CD4-positive, alpha-beta T cell (primary cell): ENCODE measurements at regions not wholly inside any gene's neighbourhood (a gene's known extent, or its start where the extent isn't known, plus 50 kb on each side); places are given as distances from the start of the nearest gene placed in this dataset.

Source experiments
- ATAC-seq: fragments of 200-7000 bp; cut with Tn5 transposase; one replicate; pipeline ENCODE4 v1.10.0; 2022; ENCODE audit warnings: mild to moderate bottlenecking; ENCODE audit not compliant: poor library complexity
- CTCF ChIA-PET: fragments of 350-600 bp; sonication (Branson Sonifier 250); formaldehyde crosslinking; loops from one replicate; lab custom pipeline; 2021; ENCODE audit warnings: antibody characterized with exemption, inconsistent platforms; lab: Charles Lee
- POLR2A ChIA-PET: fragments of 350-600 bp; sonication (Branson Sonifier 250); formaldehyde crosslinking; loops from one replicate; lab custom pipeline; 2021; ENCODE audit warnings: antibody characterized with exemption, inconsistent platforms; lab: Charles Lee
- DNase-seq, 14 experiments: peaks; one replicate each; pipeline ENCODE4 v3.0.0-alpha.2; 2013 to 2020; ENCODE audit warnings: mixed read lengths in 2 of 14
- H3K27ac ChIP-seq, 2 donors: one replicate each; pipeline versions ENCODE4 v1.5.1 to v1.7.0; 2013; ENCODE audit warnings: low read length in 2 of 2, low read depth in 1 of 2, mild to moderate bottlenecking in 1 of 2
- H3K27me3 ChIP-seq, 2 experiments: 1 replicate in 1 of 2; 2 replicates in 1 of 2; pipeline versions ENCODE4 v1.6.1 to v1.7.0; 2013; ENCODE audit warnings: low read length in 2 of 2, control low read depth in 1 of 2, mild to moderate bottlenecking in 1 of 2, moderate library complexity in 1 of 2; ENCODE audit not compliant: insufficient read depth in 2 of 2, control insufficient read depth in 1 of 2
- H3K36me3 ChIP-seq: one replicate; pipeline ENCODE4 v1.6.1; 2013; ENCODE audit warnings: low read length, control low read depth; ENCODE audit not compliant: insufficient read depth
- H3K4me1 ChIP-seq: one replicate; pipeline ENCODE4 v1.6.1; 2013; ENCODE audit warnings: low read length, control low read depth; ENCODE audit not compliant: insufficient read depth
- H3K4me3 ChIP-seq: one replicate; pipeline ENCODE4 v1.5.1; 2013; ENCODE audit warnings: mild to moderate bottlenecking, low read length, moderate library complexity
- H3K9me3 ChIP-seq, 2 experiments: 1 replicate in 1 of 2; 2 replicates in 1 of 2; pipeline versions ENCODE4 v1.6.1 to v1.7.0; 2013; ENCODE audit warnings: low read length in 2 of 2, mild to moderate bottlenecking in 2 of 2, control low read depth in 1 of 2, moderate library complexity in 1 of 2; ENCODE audit not compliant: control insufficient read depth in 1 of 2, insufficient read depth in 1 of 2
- H3K27ac Mint-ChIP-seq: one replicate; pipeline ENCODE4 v1.8.0; 2020; ENCODE audit warnings: mixed read lengths
- H3K27me3 Mint-ChIP-seq: one replicate; pipeline ENCODE4 v1.8.0; 2021; ENCODE audit warnings: mixed read lengths
- H3K36me3 Mint-ChIP-seq: one replicate; pipeline ENCODE4 v1.8.0; 2021; ENCODE audit warnings: low read depth, mixed read lengths
- H3K4me1 Mint-ChIP-seq: one replicate; pipeline ENCODE4 v1.8.0; 2021; ENCODE audit warnings: low read depth, mixed read lengths
- H3K4me3 Mint-ChIP-seq: one replicate; pipeline ENCODE4 v1.8.0; 2020; ENCODE audit warnings: mild to moderate bottlenecking, mixed read lengths
- H3K9me3 Mint-ChIP-seq: one replicate; pipeline ENCODE4 v1.8.0; 2020; ENCODE audit warnings: mixed read lengths
- intact Hi-C, 2 experiments: fragments of 100-400 bp; cut with DNase I in 1 of 2; cut with micrococcal nuclease in 1 of 2; formaldehyde crosslinking; loops; one replicate each; pipeline versions ENCODE4 v1.15.1 to v1.9.0; 2023 to 2025; cut with DNase I, micrococcal nuclease
- TF ChIP-seq, protein P1 (sequence below): fragments of 200-600 bp; IDR thresholded peaks from one replicate; pipeline ENCODE4 v1.8.0; 2022; ENCODE audit warnings: antibody characterized with exemption, mild to moderate bottlenecking

DNA sequence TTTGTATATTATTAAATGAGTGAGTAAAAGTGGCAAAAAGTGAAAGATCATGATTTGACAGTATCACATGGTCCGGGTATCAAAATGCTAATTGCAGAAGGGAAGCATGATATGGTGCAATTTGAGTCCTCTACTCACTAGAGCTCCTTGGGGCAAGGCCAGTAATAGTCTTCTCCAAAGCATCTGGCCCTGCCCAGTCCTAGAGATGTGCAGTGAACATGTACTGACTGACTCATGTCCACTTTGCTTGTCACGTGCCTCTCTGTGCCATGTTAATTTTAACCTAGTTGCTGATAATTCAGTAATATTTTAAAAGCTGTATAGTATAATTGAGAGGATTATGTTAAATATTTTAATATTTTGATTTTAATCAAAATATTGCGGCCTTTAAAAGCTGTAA, 54.6 kb upstream of the TENM3 start:
- Mint-ChIP-seq H3K27ac (no peak overlapping the region), H3K4me1 (no peaks in the 10 kb centered on the region), H3K9me3 (no peaks in the 10 kb centered on the region), H3K27me3 (no peaks in the 10 kb centered on the region), H3K4me3 (no peak overlapping the region), H3K36me3 (no peaks in the 10 kb centered on the region)
- Histone ChIP-seq H3K4me3 (no peak overlapping the region), H3K4me1 (no peaks in the 10 kb centered on the region), H3K36me3 (no peaks in the 10 kb centered on the region), H3K9me3 (peaks cover 0 to 4% of the 10 kb centered on the region in 2 experiments), H3K27ac (no peak overlapping the region), H3K27me3 (no peaks in the 10 kb centered on the region)
- CTCF ChIA-PET = no interaction called here
- DNase-seq (no peak), ATAC-seq (no peak)
- TF ChIP-seq, protein P1, sequence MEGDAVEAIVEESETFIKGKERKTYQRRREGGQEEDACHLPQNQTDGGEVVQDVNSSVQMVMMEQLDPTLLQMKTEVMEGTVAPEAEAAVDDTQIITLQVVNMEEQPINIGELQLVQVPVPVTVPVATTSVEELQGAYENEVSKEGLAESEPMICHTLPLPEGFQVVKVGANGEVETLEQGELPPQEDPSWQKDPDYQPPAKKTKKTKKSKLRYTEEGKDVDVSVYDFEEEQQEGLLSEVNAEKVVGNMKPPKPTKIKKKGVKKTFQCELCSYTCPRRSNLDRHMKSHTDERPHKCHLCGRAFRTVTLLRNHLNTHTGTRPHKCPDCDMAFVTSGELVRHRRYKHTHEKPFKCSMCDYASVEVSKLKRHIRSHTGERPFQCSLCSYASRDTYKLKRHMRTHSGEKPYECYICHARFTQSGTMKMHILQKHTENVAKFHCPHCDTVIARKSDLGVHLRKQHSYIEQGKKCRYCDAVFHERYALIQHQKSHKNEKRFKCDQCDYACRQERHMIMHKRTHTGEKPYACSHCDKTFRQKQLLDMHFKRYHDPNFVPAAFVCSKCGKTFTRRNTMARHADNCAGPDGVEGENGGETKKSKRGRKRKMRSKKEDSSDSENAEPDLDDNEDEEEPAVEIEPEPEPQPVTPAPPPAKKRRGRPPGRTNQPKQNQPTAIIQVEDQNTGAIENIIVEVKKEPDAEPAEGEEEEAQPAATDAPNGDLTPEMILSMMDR = no peak
- POLR2A ChIA-PET = no interaction called here
- intact Hi-C loops = no loop called here

DNA sequence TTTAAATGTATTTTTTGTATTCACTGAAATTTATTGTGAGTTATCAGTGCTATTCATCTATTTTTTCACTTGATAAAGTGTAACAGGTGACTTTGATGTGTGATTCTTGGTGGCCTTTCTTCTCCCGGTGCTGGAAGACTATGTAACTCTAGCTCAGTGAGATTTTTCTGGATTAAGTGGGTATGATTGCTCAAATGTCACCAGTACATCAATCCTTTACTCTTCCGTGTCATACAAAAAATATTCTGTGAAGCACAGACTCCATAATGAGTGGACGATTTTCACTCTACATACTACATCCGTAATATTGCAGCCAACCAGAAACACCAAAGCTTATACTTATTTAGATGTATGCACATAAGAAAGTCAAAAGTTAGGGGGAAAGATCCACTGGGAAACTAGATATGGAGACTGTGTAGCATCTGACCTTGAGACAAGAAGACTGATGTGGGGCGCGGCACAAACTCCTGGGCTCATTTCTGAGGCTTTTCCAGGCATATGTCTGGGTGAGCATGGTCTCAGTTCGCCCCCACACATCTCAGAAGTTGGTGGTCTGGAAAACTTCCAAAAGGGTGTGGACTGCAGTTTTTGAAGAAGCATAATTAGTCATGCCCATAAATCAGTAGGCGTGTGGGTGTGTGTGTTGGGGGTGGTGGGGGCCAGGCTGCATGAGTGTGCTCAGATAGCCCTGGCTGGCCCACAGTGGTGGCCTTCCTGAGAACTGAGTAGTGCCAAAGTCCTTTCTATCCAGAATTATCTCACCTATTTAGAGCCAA, 53.9 kb upstream of the TENM3 start:
- CTCF ChIA-PET = no interaction called here
- DNase-seq (no peak), ATAC-seq (no peak)
- Mint-ChIP-seq H3K27me3 (no peaks in the 10 kb centered on the region), H3K4me1 (no peaks in the 10 kb centered on the region), H3K36me3 (no peaks in the 10 kb centered on the region), H3K27ac (no peak overlapping the region), H3K9me3 (no peaks in the 10 kb centered on the region), H3K4me3 (no peak overlapping the region)
- intact Hi-C loops = no loop called here
- Histone ChIP-seq H3K9me3 (peaks cover 0 to 4% of the 10 kb centered on the region in 2 experiments), H3K4me3 (no peak overlapping the region), H3K27ac (no peak overlapping the region), H3K36me3 (no peaks in the 10 kb centered on the region), H3K27me3 (no peaks in the 10 kb centered on the region), H3K4me1 (no peaks in the 10 kb centered on the region)
- TF ChIP-seq, protein P1 = no peak
- POLR2A ChIA-PET = no interaction called here

DNA sequence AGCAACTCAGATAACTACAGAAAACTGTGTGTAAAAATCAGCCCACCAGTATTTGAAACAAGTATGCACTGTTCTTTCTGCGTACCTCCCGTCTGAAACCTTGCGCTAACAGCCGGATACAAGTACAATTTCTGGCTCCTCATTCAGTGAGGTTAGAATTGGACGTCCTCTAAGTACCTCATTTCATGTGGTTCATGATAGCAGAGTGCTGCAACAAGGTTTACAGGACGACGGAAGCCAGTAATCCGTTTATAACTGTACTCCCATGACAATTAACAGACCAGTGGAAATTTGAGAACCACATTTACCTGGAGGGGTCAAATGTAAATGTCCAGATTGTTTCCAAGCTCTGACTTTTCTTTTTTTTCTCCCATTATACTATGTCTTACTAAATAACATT, 52.9 kb upstream of the TENM3 start:
- Mint-ChIP-seq H3K27ac (no peak overlapping the region), H3K4me3 (no peak overlapping the region), H3K27me3 (no peaks in the 10 kb centered on the region), H3K9me3 (no peaks in the 10 kb centered on the region), H3K36me3 (no peaks in the 10 kb centered on the region), H3K4me1 (no peaks in the 10 kb centered on the region)
- Histone ChIP-seq H3K27me3 (no peaks in the 10 kb centered on the region), H3K27ac (no peak overlapping the region), H3K4me3 (no peak overlapping the region), H3K36me3 (no peaks in the 10 kb centered on the region), H3K9me3 (no peaks in the 10 kb centered on the region), H3K4me1 (no peaks in the 10 kb centered on the region)
- intact Hi-C loops = no loop called here
- TF ChIP-seq, protein P1 = no peak
- no peak for DNase-seq
- ChIA-PET CTCF (no interaction called here), POLR2A (no interaction called here)
- no peak for ATAC-seq
